NCI-H524 treated with DMSO at 0.1 percent for 48 hours (cell line): ENCODE measurements at regions not wholly inside any gene's neighbourhood (a gene's known extent, or its start where the extent isn't known, plus 50 kb on each side); places are given as distances from the start of the nearest gene placed in this dataset.
"Not testable (repeated sequence)": the region's sequence is repeated elsewhere in the genome, so short reads cannot be mapped to it uniquely, and the experiment has no call there.

Experiments
- DNase-seq: peaks from one replicate; lab custom pipeline; 2025; lab: John Stamatoyannopoulos, UW

DNA sequence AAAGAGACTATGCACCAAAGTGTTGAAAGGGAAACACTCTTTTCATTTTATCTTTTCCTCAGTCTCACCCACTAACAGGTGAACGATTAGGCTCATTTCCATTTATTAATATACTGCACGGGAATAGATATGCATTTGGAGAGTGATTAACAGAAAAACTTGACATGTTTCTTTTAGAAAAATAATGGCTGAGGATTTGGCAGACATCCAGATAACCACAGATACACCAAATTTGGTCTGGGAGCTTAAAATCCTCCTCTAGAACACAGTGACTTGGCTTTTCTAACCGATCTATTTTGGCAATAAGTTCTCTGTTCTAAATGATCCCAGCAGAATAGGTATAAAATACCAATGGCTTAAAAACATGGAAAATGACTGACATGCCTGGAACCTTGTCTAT is 459.3 kb upstream of the SGO1 start:
- no peak for DNase-seq

DNA sequence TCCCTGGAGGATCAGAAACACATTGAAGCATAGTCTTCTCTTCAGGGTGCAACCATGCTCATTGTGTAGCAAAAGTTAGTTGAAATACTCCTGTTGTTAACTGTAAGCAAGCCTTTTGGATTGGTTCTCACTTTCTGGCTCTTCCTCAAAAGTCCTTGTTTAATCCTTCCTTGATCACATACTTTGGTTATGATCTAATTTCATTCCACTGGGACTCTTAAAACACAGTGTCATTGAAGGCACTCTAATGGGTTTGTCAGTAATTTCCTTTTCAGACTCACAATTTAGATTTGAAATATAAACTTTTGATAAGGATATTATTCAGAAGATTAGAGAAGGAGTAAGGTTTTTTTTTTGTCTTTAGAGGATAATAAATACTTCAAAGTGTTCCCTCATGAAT is 451.7 kb upstream of the SGO1 start:
- no peak for DNase-seq

DNA sequence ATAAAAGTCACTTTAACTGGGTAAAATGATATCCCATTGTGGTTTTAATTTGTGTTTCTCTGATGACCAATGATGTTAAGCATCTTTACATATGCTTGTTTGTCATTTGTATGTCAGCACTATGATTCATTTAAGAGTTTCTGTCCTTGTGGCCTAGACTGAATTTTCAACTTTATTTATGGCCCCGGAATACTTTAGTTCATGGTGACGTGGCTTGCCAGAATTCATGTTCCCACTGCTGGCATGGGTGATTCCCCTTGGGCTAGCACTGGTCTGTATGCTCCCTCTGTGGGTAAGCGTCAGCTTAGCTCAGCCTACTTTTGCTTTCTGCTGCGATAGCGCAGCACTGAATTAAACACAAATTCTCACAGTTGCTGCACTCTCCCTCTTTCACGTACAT is 436.3 kb upstream of the SGO1 start:
- DNase-seq = no peak

- not testable (repeated sequence) for DNase-seq
These were observed 432.6 kb upstream of the SGO1 start for GRCh38 chr3:20618621-20619020.

DNA sequence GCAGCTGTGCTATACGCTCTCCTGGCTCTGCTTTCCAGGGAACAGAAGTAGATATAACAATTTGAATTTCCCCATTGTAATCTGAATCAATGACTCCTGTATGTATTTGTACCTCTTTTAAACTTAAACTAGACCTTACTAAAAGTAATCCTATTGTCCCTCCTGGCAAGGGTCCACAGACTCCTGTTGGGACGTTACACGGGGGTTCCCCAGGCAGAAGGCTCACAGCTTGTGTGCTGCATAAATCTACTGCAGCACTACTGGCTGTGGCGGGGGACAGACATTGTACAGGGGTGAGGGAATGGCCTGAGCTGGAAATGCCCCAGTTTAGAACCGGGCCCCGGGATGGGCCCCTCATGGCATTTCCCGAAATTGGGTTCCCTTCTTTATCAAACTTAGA is 432.2 kb upstream of the SGO1 start:
- not testable (repeated sequence) for DNase-seq

DNA sequence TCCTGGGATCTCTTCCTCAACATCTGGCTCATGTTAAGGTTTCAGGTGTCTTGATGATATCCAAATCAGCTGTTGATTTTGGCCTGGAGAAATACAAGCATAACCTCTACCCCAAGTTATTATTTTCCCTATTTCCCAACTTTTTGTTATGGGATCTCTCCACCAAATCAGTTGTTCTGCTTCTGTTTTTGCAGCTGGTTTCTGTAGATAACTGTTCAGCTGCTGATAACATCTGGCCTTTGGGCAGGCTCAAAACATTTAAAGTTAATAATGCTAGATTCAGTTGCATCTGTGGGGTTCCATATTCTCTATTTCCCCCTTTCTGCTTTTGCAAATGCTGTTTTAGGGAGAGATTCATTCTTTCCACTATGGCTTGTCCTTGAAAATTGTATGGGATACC is 430.0 kb upstream of the SGO1 start:
- DNase-seq = not testable (repeated sequence)

DNA sequence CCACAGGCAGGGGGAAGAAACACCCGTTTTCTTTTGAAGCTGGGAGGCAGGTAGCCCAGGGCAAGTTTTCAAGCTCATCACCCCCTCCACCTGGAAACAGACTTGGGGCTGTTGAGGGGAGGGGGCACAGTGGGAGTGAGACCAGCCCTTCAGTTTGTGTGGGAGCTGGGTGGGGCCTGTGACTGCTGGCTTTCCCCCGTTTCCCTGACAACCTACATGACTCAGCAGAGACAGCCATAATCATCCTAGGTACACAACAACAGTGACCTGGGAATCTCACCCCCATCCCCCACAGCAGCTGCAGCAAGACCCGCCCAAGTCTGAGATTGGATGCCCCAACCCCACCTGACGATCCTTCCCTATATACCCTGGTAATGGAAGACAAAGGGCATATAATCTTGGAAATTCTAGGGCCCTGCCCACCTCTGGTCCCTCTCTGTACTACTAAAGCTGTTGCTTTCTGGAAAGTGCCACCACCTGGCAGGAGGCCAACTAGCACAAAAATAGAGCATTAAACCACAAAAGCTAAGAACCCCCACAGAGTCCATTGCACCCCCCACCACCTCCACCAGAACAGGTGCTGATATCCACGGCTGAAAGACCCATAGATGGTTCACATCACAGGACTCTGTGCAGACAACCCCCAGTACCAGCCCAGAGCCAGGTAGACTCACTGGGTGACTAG is 422.2 kb upstream of the SGO1 start:
- no peak for DNase-seq

DNA sequence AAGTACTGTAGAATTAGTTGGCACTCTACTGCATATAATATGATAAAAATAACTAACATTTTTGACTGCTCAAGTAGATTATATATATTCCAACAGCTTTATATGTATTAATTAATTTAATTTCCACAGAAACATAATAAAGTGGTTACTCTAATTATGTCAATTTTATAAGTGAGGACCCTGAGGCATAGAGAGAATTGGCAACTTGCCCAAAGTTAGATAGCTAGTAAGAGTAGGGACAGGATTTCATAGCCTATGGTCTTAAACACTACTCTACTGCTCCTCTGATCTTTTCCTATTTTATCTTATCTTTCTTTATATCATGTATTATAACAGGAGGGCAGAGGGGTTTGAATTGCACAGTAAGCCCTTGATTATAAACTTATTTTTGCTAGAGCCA is 418.7 kb upstream of the SGO1 start:
- no peak for DNase-seq

DNA sequence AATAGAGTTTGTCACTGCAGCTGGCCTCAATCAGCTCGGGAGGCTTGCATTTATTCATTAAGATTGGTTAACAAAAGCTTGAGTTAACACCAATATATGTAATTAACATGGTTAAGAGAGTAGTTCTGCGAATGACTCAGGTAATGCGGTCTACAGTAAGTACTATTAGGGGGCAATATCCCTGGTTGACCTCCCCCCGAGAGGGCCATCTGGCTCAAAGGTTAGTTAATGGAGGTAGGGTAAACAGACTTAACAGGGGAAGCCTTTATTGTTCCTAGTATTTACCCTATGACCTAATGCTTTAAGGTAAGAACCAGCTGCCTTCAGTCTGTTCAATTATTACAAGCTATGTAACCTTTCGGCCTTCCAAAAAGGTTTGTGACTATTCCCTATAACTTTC is 403.3 kb upstream of the SGO1 start:
- DNase-seq = no peak

- DNase-seq = no peak
These were observed 402.8 kb upstream of the SGO1 start for GRCh38 chr3:20588781-20589180.

- no peak for DNase-seq
These were observed 397.6 kb upstream of the SGO1 start for GRCh38 chr3:20583648-20584047.

GRCh38 chr3:20576228-20576627 is 390.2 kb upstream of the SGO1 start:
- DNase-seq = no peak

DNA sequence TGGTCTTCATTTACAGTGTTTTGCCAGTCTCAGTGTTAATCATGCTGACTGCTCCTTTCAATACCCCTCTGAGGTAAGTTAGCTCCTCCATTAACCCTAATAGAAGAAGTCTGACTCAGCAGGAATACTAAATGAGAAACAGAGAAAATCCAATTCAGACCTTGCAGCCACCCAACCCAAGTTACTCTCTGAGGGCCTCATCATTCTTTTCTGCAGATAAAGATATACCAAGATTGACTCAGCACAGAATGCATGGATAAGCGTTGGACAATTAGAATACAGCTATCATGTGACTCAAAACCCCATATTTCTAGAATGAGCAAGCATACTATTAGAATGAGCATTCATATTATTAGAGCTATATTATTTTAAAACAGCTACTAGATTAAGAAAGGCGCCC is 389.1 kb upstream of the SGO1 start:
- no peak for DNase-seq

DNA sequence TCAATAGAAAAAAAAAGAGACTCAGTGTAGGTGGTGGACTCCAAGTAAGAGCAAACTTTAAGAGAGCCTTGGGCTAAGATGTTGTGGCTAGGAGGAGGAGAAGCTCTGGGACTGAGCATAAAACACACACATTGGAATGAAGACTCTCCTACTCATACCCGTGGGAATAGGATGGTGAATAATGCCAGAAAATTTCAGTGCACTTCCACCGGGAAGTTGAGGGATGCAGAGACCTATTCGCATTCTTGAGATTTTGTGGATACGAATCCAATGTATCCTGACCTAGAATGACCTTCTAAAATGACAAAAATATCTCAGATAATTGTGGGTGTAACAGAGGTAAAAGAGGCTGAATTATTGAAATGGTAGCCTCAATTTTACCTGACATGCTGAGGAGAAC is 388.7 kb upstream of the SGO1 start:
- DNase-seq = no peak

- no peak for DNase-seq
These were observed 387.2 kb upstream of the SGO1 start for GRCh38 chr3:20573175-20573574.

DNA sequence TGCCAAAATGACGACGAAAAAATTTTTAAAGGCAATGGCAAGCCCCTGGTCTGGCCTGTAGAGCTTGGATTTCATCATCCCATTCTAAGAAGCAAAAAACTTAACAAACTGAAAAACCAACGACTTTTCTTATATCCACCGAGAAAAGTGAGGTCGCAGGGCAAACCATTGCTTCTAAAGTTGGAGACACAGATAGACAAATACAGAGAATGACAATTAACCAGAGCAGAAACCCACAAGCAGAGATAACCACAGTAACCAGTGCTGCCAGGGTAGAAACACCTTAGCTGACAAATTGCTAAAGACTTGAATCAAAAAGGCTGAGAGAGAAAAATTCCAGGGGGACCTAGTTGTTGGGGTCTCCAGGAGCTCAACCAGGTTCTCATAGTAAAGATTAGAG is 386.5 kb upstream of the SGO1 start:
- no peak for DNase-seq

- DNase-seq = no peak
These were observed 383.3 kb upstream of the SGO1 start for GRCh38 chr3:20569310-20569709.

GRCh38 chr3:20564966-20565365 is 379.0 kb upstream of the SGO1 start:
- no peak for DNase-seq

DNA sequence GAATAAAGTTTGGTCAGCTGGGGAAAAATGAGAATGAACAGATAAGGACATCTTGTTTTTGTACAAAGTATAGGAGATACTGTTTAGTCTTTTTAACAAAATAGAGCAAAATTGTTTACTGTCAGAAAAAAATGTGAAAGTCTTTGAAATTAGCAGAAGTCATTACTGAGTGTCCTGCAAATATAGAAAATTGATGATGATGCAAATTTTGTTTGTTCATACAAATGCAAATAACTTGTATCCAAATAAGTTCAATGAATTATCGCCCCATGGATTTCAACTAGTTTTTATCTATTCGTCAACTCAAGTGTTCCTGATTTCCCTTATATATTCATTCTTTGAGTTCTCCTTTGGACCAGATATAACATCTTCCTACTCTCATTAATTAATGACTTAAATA is 378.0 kb upstream of the SGO1 start:
- no peak for DNase-seq

- DNase-seq = no peak
These were observed 377.2 kb upstream of the SGO1 start for GRCh38 chr3:20563251-20563650.

DNA sequence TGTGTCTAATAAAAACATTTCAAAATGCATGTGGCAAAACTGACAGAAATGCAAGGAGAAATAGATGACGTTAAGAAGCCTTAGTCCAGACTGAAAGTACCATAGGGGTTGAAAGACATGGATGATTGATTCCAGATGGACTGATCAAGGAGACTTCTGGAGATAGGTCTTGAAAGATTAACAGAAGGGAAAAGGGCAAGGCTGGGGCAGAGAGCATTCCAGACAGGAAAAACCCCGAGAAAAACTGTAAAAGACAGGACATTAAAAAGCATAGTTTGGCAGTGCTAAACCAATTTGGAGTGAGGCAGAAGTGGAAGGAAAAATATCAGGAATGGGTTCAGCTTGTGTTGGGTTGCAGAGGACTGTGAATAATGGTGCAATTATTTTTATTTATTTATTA is 375.2 kb upstream of the SGO1 start:
- DNase-seq = no peak

DNA sequence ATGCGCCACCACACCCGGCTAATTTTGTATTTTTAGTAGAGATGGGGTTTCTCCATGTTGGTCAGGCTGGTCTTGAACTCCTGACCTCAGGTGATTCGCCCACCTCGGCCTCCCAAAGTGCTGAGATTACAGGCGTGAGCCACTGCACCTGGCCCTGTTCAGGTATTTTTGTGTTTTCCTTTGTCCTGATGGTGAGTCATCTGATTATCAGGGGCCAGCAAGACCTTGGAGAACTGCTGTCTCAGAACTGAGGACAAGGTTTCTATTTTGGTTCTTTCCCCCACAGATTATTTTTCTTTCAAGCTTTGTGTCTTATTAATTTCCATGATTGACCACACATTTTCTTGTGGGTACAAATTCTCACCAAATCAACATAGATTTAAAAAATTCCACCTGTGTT is 374.4 kb upstream of the SGO1 start:
- DNase-seq = not testable (repeated sequence)

DNA sequence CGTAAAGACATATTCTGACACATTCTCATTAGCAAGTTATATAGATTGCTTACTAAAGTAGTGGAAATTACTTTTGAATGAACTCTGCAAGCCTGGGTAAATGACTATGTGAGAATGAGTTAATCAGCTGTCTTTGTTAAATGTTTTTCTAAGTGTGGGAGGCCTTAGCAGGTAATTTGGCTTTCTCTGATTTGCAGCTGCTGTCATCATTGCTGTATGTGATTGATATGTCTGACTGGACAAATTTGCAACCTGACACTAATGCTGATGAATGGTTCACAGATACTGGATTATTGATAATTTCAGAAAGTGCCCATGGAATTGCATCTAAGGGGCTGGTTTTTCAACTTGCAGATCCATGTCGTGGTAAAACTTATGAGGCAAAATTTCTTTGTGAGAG is 372.2 kb upstream of the SGO1 start:
- DNase-seq = no peak

GRCh38 chr3:20556661-20557060 is 370.7 kb upstream of the SGO1 start:
- no peak for DNase-seq
